ENCODE measurements at regions not wholly inside any gene's neighbourhood (a gene's known extent, or its start where the extent isn't known, plus 50 kb on each side); places are given as distances from the start of the nearest gene placed in this dataset.

DNA sequence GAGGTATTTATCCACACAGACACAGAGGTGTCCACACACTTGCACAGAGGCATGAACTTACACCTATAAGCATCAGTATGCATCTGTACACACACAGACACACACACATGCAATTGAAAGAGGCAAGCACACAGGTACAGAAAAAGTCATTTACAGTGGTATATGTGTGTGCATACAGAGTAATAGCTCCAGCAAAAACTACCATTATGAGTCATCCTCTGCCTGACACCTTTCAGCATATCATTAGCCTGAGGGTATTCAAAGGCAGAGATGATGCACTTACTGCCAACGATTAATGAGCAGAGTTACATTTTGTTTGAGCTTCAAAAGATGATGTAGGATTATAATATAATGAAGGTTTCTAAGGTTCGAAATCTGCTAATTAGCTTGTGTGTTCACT lies 100.3 kb upstream of the TPRG1 start:
- no peak overlapping the region for H4K12ac ChIP-seq (ENCODE audit: low read depth, low read length)
- no peak overlapping the region for H3K4ac ChIP-seq (ENCODE audit: low read depth, low read length)
- no peak overlapping the region for H3K9ac ChIP-seq (ENCODE audit: low read length)
- no peak overlapping the region for H2AFZ ChIP-seq (ENCODE audit: insufficient read depth, low read length, poor library complexity)
- no CpG with 5 or more reads among the region's 2 CpGs for WGBS (ENCODE audit: extremely low coverage, insufficient coverage, insufficient read length)
- H2BK120ac ChIP-seq (ENCODE audit: insufficient read depth, low read length, poor library complexity) = no peak overlapping the region
- no peak overlapping the region for H3K23ac ChIP-seq (ENCODE audit: low read length)
- peak overlapping the region; percentile 20 for H3K4me2 ChIP-seq (ENCODE audit: low read length)
- H3K27ac ChIP-seq (ENCODE audit: low read depth, low read length) = peak overlapping the region; percentile 45
- no peak overlapping the region for H3K14ac ChIP-seq (ENCODE audit: low read length)
- no peak overlapping the region for H2BK12ac ChIP-seq (ENCODE audit: low read length)
- peaks cover 3 to 7% of the 10 kb centered on the region in 2 experiments for H3K4me1 ChIP-seq (ENCODE audit: control insufficient read depth in 1 of 2, insufficient read depth in 2 of 2, low read length in 2 of 2)
- no peaks in the 10 kb centered on the region for H3K27me3 ChIP-seq (ENCODE audit: insufficient read depth, low read length)
- H4K8ac ChIP-seq (ENCODE audit: low read depth, low read length) = no peak overlapping the region
- no peaks in the 10 kb centered on the region for H3K79me1 ChIP-seq (ENCODE audit: low read length)
- no peaks in the 10 kb centered on the region for H3K36me3 ChIP-seq (ENCODE audit: control insufficient read depth in 1 of 2, insufficient read depth in 2 of 2, low read length in 2 of 2)
- no peak overlapping the region for H2BK5ac ChIP-seq (ENCODE audit: low read depth, low read length, poor library complexity)
- H3K79me2 ChIP-seq (ENCODE audit: control insufficient read depth, insufficient read depth, low read length, poor library complexity) = no peaks in the 10 kb centered on the region
- no peak overlapping the region for H2AK5ac ChIP-seq (ENCODE audit: low read length)
- H3K18ac ChIP-seq (ENCODE audit: low read length) = no peak overlapping the region
- no peak overlapping the region for H4K91ac ChIP-seq (ENCODE audit: low read depth, low read length)
- H3K9me3 ChIP-seq (ENCODE audit: insufficient read depth, low read depth, low read length) = no peaks in the 10 kb centered on the region
- no peak overlapping the region for H3K4me3 ChIP-seq (ENCODE audit: low read depth, low read length)
- DNase-seq = peak in 1 of 2 donors; percentile 64

DNA sequence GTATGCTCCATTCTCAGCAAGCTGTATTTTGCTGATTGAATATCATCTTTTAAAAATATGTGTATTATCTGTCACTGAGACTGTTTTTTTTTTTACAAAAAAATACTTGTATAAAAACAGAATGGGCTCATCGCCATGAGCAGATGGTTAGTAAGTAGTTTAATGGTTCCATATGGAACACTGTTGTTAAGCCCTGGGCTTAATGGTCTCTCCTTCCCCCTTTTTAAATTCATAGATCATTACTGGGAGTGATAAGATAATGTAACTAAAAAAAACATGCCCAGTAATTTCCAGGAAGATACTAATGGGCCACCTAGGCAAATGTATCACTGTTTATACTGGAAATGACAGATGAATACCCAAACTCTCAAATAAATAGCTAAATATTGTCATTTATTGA lies 95.3 kb upstream of the TPRG1 start:
- no peak overlapping the region for H2BK5ac ChIP-seq (ENCODE audit: low read depth, low read length, poor library complexity)
- no peak overlapping the region for H3K23ac ChIP-seq (ENCODE audit: low read length)
- H2BK12ac ChIP-seq (ENCODE audit: low read length) = no peak overlapping the region
- H3K27me3 ChIP-seq (ENCODE audit: insufficient read depth, low read length) = no peaks in the 10 kb centered on the region
- H4K12ac ChIP-seq (ENCODE audit: low read depth, low read length) = no peak overlapping the region
- no peak overlapping the region for H3K27ac ChIP-seq (ENCODE audit: low read depth, low read length)
- H3K36me3 ChIP-seq (ENCODE audit: control insufficient read depth in 1 of 2, insufficient read depth in 2 of 2, low read length in 2 of 2) = no peaks in the 10 kb centered on the region
- DNase-seq = no peak
- H3K18ac ChIP-seq (ENCODE audit: low read length) = no peak overlapping the region
- no peak overlapping the region for H4K8ac ChIP-seq (ENCODE audit: low read depth, low read length)
- H2AFZ ChIP-seq (ENCODE audit: insufficient read depth, low read length, poor library complexity) = no peak overlapping the region
- H3K79me1 ChIP-seq (ENCODE audit: low read length) = no peaks in the 10 kb centered on the region
- H2AK5ac ChIP-seq (ENCODE audit: low read length) = no peak overlapping the region
- H3K4me3 ChIP-seq (ENCODE audit: low read depth, low read length) = no peak overlapping the region
- WGBS (ENCODE audit: extremely low coverage, insufficient coverage, insufficient read length) = no CpG with 5 or more reads among the region's 1 CpG
- H4K91ac ChIP-seq (ENCODE audit: low read depth, low read length) = no peak overlapping the region
- H3K4me2 ChIP-seq (ENCODE audit: low read length) = no peak overlapping the region
- no peaks in the 10 kb centered on the region for H3K79me2 ChIP-seq (ENCODE audit: control insufficient read depth, insufficient read depth, low read length, poor library complexity)
- H2BK120ac ChIP-seq (ENCODE audit: insufficient read depth, low read length, poor library complexity) = no peak overlapping the region
- no peak overlapping the region for H3K14ac ChIP-seq (ENCODE audit: low read length)
- no peak overlapping the region for H3K4ac ChIP-seq (ENCODE audit: low read depth, low read length)
- H3K9ac ChIP-seq (ENCODE audit: low read length) = no peak overlapping the region
- peaks cover under 1% of the 10 kb centered on the region in 2 experiments for H3K4me1 ChIP-seq (ENCODE audit: control insufficient read depth in 1 of 2, insufficient read depth in 2 of 2, low read length in 2 of 2)
- no peaks in the 10 kb centered on the region for H3K9me3 ChIP-seq (ENCODE audit: insufficient read depth, low read depth, low read length)

DNA sequence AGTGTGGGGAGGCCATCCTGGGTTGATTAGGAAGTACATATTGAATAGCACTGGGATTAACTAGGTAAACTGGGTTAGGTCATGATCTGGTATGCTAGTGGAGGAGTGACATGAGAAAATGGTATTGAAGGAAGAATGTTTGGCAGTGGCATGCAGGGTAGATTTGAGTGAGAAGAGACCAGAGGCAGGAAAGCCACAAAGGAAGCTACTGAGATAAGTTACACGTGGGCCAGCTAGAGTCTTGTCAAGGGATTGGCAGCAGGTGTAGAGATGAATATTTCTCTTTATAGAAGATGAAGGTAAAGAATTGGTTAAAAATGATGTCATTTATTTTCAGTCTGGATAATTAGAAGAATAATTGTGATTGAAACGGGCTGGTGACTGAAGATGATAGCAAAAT lies 91.0 kb upstream of the TPRG1 start:
- Histone ChIP-seq H3K23ac (ENCODE audit: low read length) (no peak overlapping the region), H3K36me3 (ENCODE audit: control insufficient read depth in 1 of 2, insufficient read depth in 2 of 2, low read length in 2 of 2) (no peaks in the 10 kb centered on the region), H3K27me3 (ENCODE audit: insufficient read depth, low read length) (no peaks in the 10 kb centered on the region), H3K4ac (ENCODE audit: low read depth, low read length) (no peak overlapping the region), H3K9me3 (ENCODE audit: insufficient read depth, low read depth, low read length) (no peaks in the 10 kb centered on the region), H3K18ac (ENCODE audit: low read length) (no peak overlapping the region), H3K4me3 (ENCODE audit: low read depth, low read length) (no peak overlapping the region), H2BK5ac (ENCODE audit: low read depth, low read length, poor library complexity) (no peak overlapping the region), H3K79me1 (ENCODE audit: low read length) (no peaks in the 10 kb centered on the region), H4K8ac (ENCODE audit: low read depth, low read length) (no peak overlapping the region), H3K79me2 (ENCODE audit: control insufficient read depth, insufficient read depth, low read length, poor library complexity) (no peaks in the 10 kb centered on the region), H3K4me1 (ENCODE audit: control insufficient read depth in 1 of 2, insufficient read depth in 2 of 2, low read length in 2 of 2) (no peaks in the 10 kb centered on the region), H3K9ac (ENCODE audit: low read length) (no peak overlapping the region), H4K12ac (ENCODE audit: low read depth, low read length) (no peak overlapping the region), H3K27ac (ENCODE audit: low read depth, low read length) (no peak overlapping the region), H3K4me2 (ENCODE audit: low read length) (no peak overlapping the region), H2AK5ac (ENCODE audit: low read length) (no peak overlapping the region), H2AFZ (ENCODE audit: insufficient read depth, low read length, poor library complexity) (no peak overlapping the region), H2BK120ac (ENCODE audit: insufficient read depth, low read length, poor library complexity) (no peak overlapping the region), H2BK12ac (ENCODE audit: low read length) (no peak overlapping the region), H4K91ac (ENCODE audit: low read depth, low read length) (no peak overlapping the region), H3K14ac (ENCODE audit: low read length) (no peak overlapping the region)
- 100% methylated on average over 1 of the region's 2 CpGs for WGBS (ENCODE audit: extremely low coverage, insufficient coverage, insufficient read length)
- DNase-seq = peak in 1 of 2 donors; percentile 12

DNA sequence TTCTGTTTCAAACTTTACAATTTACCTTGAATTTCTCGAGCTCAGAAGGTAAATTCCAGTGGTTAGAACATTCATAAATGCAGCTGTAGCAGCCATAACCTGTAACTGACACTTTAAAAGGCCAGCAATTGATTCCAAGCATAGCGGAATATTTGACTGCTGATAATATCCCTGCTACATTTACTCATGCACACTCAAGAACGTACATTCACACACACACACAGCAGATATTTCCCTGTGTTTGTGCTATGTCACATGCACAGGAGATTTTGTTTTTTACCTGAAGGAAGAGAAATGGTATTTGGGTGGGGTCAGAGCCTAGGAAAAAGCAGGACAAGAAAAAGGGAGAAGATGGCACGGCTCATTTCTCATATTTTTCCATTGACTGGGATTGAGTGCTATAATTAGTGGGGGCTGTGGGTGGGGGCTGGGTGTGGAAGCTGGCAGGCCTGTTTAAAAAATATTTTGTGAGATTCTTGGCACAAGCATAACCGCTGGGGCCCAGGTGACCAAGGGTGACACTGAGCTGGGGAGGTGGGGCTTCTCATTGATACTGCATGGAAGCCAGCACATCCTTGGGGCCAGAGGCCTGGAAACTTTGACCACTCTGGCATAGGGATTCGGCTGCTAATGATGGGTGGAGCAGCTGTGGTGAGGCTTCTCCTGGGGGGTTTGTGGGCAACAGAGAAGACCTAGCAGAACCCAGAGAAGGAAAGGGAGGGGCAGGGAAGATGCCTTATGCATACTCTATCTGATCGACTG lies 88.9 kb upstream of the TPRG1 start:
- H3K4me2 ChIP-seq (ENCODE audit: low read length) = no peak overlapping the region
- H3K79me1 ChIP-seq (ENCODE audit: low read length) = no peaks in the 10 kb centered on the region
- H3K18ac ChIP-seq (ENCODE audit: low read length) = no peak overlapping the region
- no peak overlapping the region for H3K9ac ChIP-seq (ENCODE audit: low read length)
- no peak overlapping the region for H2BK5ac ChIP-seq (ENCODE audit: low read depth, low read length, poor library complexity)
- H4K12ac ChIP-seq (ENCODE audit: low read depth, low read length) = no peak overlapping the region
- no peak overlapping the region for H4K8ac ChIP-seq (ENCODE audit: low read depth, low read length)
- H3K36me3 ChIP-seq (ENCODE audit: control insufficient read depth in 1 of 2, insufficient read depth in 2 of 2, low read length in 2 of 2) = no peaks in the 10 kb centered on the region
- no peak overlapping the region for H3K14ac ChIP-seq (ENCODE audit: low read length)
- H3K79me2 ChIP-seq (ENCODE audit: control insufficient read depth, insufficient read depth, low read length, poor library complexity) = no peaks in the 10 kb centered on the region
- H3K4me3 ChIP-seq (ENCODE audit: low read depth, low read length) = no peak overlapping the region
- no peaks in the 10 kb centered on the region for H3K27me3 ChIP-seq (ENCODE audit: insufficient read depth, low read length)
- H4K91ac ChIP-seq (ENCODE audit: low read depth, low read length) = no peak overlapping the region
- no peak overlapping the region for H2AK5ac ChIP-seq (ENCODE audit: low read length)
- H3K23ac ChIP-seq (ENCODE audit: low read length) = peak overlapping the region; percentile 35
- no peaks in the 10 kb centered on the region for H3K4me1 ChIP-seq (ENCODE audit: control insufficient read depth in 1 of 2, insufficient read depth in 2 of 2, low read length in 2 of 2)
- no peak overlapping the region for H2AFZ ChIP-seq (ENCODE audit: insufficient read depth, low read length, poor library complexity)
- H3K27ac ChIP-seq (ENCODE audit: low read depth, low read length) = no peak overlapping the region
- H2BK12ac ChIP-seq (ENCODE audit: low read length) = no peak overlapping the region
- no peak overlapping the region for H3K4ac ChIP-seq (ENCODE audit: low read depth, low read length)
- H3K9me3 ChIP-seq (ENCODE audit: insufficient read depth, low read depth, low read length) = no peaks in the 10 kb centered on the region
- no peak overlapping the region for H2BK120ac ChIP-seq (ENCODE audit: insufficient read depth, low read length, poor library complexity)
- peak; percentile 60 to 78 for DNase-seq
- WGBS (ENCODE audit: extremely low coverage, insufficient coverage, insufficient read length) = no CpG with 5 or more reads among the region's 7 CpGs
